ENCODE measurements at regions not wholly inside any gene's neighbourhood (a gene's known extent, or its start where the extent isn't known, plus 50 kb on each side); places are given as distances from the start of the nearest gene placed in this dataset.

DNA sequence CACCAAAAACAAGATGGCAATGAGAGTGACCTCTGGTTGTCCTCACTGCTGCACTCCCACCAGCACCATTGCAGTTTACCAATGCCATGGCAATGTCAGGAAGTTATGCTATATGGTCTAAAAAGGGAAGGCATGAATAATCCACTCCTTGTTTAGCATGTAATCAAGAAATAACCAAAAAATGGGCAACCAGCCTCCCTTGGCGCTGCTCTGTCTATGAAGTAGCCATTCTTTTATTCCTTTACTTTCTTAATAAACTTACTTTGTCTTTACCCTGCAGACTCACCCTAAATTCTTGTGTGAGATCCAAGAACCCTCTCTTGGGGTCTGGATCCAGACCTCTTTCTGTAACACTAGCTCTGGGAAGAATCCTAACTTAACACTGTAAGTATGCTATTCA lies 127.4 kb upstream of the IFNE start:
- no peaks in the 10 kb centered on the region for H3K36me3 Mint-ChIP-seq (ENCODE audit: low read depth)

DNA sequence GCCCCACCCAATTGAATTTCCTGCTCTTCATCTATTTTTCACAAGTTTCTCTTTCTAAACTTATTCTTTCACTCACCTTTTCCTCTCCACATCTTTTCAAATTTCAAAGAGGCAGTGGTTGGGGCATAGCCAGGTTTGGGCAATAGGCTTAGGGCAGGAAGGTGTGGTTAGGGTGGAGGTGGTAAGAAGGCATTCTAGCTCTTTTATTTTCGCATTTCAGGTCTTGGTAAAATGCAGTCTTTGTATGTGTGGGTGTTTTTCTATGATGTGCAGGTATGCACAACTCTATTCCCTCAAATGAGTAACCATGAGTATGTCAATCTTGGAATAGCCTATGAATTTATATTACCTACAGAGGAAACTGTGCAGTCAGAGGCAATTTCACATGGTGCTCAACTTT lies 129.8 kb upstream of the IFNE start:
- TF ChIP-seq, protein P1, sequence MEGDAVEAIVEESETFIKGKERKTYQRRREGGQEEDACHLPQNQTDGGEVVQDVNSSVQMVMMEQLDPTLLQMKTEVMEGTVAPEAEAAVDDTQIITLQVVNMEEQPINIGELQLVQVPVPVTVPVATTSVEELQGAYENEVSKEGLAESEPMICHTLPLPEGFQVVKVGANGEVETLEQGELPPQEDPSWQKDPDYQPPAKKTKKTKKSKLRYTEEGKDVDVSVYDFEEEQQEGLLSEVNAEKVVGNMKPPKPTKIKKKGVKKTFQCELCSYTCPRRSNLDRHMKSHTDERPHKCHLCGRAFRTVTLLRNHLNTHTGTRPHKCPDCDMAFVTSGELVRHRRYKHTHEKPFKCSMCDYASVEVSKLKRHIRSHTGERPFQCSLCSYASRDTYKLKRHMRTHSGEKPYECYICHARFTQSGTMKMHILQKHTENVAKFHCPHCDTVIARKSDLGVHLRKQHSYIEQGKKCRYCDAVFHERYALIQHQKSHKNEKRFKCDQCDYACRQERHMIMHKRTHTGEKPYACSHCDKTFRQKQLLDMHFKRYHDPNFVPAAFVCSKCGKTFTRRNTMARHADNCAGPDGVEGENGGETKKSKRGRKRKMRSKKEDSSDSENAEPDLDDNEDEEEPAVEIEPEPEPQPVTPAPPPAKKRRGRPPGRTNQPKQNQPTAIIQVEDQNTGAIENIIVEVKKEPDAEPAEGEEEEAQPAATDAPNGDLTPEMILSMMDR (IDR thresholded peaks at IDR 0.05; ENCODE audit: unreplicated experiment in 3 of 3): no peak
- no peaks in the 10 kb centered on the region for H3K36me3 Mint-ChIP-seq (ENCODE audit: low read depth)
- H3K4me1 Mint-ChIP-seq: no peaks in the 10 kb centered on the region
- H3K27me3 Mint-ChIP-seq (ENCODE audit: low read depth): peaks cover 4% of the 10 kb centered on the region
- no peaks in the 10 kb centered on the region for H3K9me3 Mint-ChIP-seq
- no peak overlapping the region for H3K27ac Mint-ChIP-seq
- no peak overlapping the region for H3K4me3 Mint-ChIP-seq

More for the DNA sequence above, 127.4 kb upstream of the IFNE start:
- H3K4me1 Mint-ChIP-seq: no peaks in the 10 kb centered on the region
- H3K9me3 Mint-ChIP-seq: no peaks in the 10 kb centered on the region
- H3K27ac Mint-ChIP-seq: no peak overlapping the region
- TF ChIP-seq, protein P1 (IDR thresholded peaks at IDR 0.05; ENCODE audit: unreplicated experiment in 3 of 3): no peak
- no peak overlapping the region for H3K4me3 Mint-ChIP-seq
- peaks cover 9% of the 10 kb centered on the region for H3K27me3 Mint-ChIP-seq (ENCODE audit: low read depth)

DNA sequence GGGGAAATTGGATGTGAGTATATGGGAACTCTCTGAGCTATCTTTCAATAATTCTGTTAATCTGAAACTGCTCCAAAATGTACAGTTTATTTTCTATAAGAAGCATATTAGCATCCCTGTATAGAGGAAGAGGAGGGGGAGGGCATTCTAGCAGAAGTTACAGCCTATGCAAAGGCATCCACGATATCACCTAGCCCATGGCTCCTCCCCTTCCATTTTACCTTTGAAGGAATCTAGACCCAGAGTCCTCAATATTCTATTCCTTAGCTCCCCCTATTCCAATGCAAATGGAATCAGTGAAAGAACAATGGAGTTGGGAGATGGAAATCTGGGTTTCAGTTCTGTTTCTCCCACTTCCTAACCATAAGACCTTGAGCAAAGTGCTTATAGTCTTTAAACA lies 132.9 kb upstream of the IFNE start:
- TF ChIP-seq, protein P1 (IDR thresholded peaks at IDR 0.05; ENCODE audit: unreplicated experiment in 3 of 3): no peak
- H3K27ac Mint-ChIP-seq: no peak overlapping the region
- H3K4me1 Mint-ChIP-seq: no peaks in the 10 kb centered on the region
- H3K36me3 Mint-ChIP-seq (ENCODE audit: low read depth): no peaks in the 10 kb centered on the region
- H3K9me3 Mint-ChIP-seq: no peaks in the 10 kb centered on the region
- no peak overlapping the region for H3K4me3 Mint-ChIP-seq
- H3K27me3 Mint-ChIP-seq (ENCODE audit: low read depth): no peaks in the 10 kb centered on the region

DNA sequence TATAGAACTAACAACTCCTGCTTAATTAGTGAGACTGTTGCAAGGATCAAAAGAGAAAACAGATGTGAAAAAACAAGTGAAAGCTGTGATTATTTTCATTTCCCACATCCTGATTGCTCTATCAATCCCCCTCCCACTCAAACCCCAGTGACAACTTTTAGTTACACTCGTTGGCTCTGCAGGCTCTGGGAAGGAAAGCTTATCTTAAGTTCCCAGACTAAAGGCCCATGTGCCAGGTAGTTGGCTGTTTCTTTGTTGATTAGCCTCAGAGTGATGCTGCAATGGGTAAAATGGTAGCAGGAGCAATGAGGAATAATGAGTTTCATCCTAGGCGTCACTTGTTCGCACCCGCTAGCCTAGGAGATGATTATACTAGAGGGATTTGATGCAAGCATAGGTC lies 133.3 kb upstream of the IFNE start:
- Mint-ChIP-seq H3K27ac (no peak overlapping the region), H3K27me3 (ENCODE audit: low read depth) (no peaks in the 10 kb centered on the region), H3K4me3 (no peak overlapping the region), H3K9me3 (no peaks in the 10 kb centered on the region), H3K4me1 (no peaks in the 10 kb centered on the region), H3K36me3 (ENCODE audit: low read depth) (no peaks in the 10 kb centered on the region)
- TF ChIP-seq, protein P1 (IDR thresholded peaks at IDR 0.05; ENCODE audit: unreplicated experiment in 3 of 3): no peak

DNA sequence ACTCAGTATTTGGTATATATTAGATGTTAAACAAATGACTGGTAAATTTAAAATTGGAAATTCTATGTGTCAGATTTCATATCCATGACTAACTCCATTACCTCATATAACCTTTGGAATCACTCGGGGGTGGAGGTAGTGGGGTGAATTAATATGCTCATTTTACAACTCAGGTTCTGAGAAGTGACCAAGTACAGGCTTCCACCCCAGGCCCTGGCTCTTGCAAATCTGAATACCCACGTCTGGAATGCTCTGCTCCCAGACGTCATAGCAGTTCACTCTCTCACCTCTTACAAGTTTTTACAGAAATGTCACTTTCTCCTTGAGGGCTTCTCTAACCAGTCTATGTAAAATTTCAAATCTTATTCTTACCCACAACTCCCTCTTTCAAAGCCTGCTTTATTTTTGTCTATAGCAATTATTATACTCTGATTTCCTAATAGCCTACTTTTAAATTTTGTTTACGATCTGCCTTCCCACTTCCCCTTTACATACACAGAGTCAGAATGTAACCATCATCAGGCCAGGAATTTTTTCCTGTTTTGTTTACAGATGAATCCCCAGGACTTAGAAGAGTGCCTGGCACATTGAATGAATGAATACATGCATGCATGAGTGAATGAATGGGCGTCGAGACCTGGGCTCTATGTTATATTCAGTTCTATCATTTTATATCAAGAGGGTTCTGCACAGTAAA lies 134.1 kb upstream of the IFNE start:
- no peak overlapping the region for H3K4me3 Mint-ChIP-seq
- no peaks in the 10 kb centered on the region for H3K36me3 Mint-ChIP-seq (ENCODE audit: low read depth)
- H3K27ac Mint-ChIP-seq: no peak overlapping the region
- no peaks in the 10 kb centered on the region for H3K4me1 Mint-ChIP-seq
- no peaks in the 10 kb centered on the region for H3K9me3 Mint-ChIP-seq
- TF ChIP-seq, protein P1 (IDR thresholded peaks at IDR 0.05; ENCODE audit: unreplicated experiment in 3 of 3): no peak
- H3K27me3 Mint-ChIP-seq (ENCODE audit: low read depth): no peaks in the 10 kb centered on the region
